ENCODE measurements at regions not wholly inside any gene's neighbourhood (a gene's known extent, or its start where the extent isn't known, plus 50 kb on each side); places are given as distances from the start of the nearest gene placed in this dataset.

- TF ChIP-seq GATA3 (IDR thresholded peaks at IDR 0.05; ENCODE audit: low read depth, low read length), result no peak
- TF ChIP-seq GATA2 (IDR thresholded peaks at IDR 0.05; ENCODE audit: low read depth, low read length), result no peak
Observed at GRCh38 chr5:124566875-124567450, 179.5 kb downstream of the ZNF608 start.

DNA sequence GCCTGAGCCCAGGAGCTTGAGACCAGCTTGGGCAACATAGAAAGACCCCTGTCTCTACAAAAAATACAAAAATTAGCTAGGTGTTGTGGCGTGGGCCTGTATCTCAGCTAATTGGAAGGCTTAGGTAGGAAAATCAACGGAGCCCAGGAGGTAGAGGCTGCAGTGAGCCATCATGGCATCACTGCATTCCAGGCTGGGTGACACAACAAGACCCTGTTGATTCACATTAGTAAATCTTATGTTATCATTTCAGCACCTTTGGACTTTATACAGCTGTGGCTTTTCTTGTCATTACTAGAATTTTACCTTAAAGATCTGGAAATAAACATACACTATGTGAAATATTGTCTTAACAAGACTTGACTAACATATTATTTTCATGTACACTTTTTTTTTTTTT lies 185.0 kb downstream of the ZNF608 start:
- TF ChIP-seq GATA2 (IDR thresholded peaks at IDR 0.05; ENCODE audit: low read depth, low read length), result no peak
- no peak for TF ChIP-seq GATA3 (IDR thresholded peaks at IDR 0.05; ENCODE audit: low read depth, low read length)

GRCh38 chr5:124560370-124560769 lies 186.1 kb downstream of the ZNF608 start:
- TF ChIP-seq GATA2 (IDR thresholded peaks at IDR 0.05; ENCODE audit: low read depth, low read length), result no peak
- TF ChIP-seq GATA3 (IDR thresholded peaks at IDR 0.05; ENCODE audit: low read depth, low read length), result no peak

GRCh38 chr5:124557761-124558160 lies 188.7 kb downstream of the ZNF608 start:
- TF ChIP-seq GATA3 (IDR thresholded peaks at IDR 0.05; ENCODE audit: low read depth, low read length) (no peak), GATA2 (IDR thresholded peaks at IDR 0.05; ENCODE audit: low read depth, low read length) (no peak)

DNA sequence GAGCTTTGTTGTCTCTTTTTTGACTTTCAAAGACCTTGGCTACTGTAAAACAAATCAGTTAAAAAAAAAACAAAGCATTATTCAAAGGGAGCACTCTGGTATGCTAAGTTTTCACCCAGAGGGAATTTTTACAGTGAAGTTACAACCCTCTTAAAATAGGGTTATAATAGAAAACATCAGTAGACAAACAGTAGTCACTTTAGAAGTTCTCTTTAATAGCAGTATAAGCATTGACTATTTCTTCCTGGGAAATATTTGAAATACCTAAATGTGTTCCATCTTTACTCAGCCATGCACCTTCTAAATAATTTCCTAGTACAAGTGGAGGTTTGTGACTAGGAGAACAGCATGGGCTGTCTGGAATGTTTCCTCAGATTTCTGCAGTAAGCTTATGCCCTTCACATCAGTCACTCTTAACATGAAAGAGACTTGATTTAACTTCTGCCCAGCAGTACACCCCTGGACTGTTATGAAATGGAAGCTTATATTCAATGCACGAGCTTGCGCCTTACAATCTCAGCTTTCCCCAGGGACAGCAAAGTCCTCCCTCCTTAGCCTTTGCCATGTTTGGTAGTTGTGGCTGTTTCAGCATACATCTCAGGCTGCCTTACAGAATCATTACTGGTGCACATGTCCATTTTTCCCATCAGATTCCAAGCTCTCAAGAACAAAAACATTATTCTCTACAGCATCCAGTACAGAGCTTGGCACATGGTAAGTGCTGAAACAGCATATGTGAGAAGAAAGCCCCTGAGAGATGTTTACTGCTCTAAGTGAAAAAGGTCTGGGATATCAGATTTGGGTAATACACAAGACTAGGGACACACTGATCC lies 191.5 kb downstream of the ZNF608 start:
- TF ChIP-seq GATA3 (IDR thresholded peaks at IDR 0.05; ENCODE audit: low read depth, low read length) (no peak), GATA2 (IDR thresholded peaks at IDR 0.05; ENCODE audit: low read depth, low read length) (no peak)

- TF ChIP-seq GATA2 (IDR thresholded peaks at IDR 0.05; ENCODE audit: low read depth, low read length), result no peak
- TF ChIP-seq GATA3 (IDR thresholded peaks at IDR 0.05; ENCODE audit: low read depth, low read length), result no peak
Observed at GRCh38 chr5:124553911-124554310, 192.5 kb downstream of the ZNF608 start.

- TF ChIP-seq GATA2 (IDR thresholded peaks at IDR 0.05; ENCODE audit: low read depth, low read length) (no peak), GATA3 (IDR thresholded peaks at IDR 0.05; ENCODE audit: low read depth, low read length) (no peak)
Observed at GRCh38 chr5:124552526-124552925, 193.9 kb downstream of the ZNF608 start.

DNA sequence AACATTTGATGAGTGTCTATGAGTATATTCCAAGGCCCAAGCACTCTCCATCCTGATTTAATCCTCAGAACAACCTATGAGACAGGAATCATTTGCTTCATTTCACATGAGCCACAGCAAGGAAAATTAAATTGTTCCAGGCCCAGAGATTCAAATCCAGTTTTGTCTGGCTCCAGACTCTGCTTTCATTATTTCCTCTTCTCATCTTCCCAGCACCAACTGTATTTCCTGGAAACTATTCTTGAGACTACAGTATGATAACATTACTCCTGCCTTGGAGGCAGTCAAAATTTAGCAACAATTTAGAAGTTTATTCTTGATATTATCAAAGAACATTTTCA lies 194.5 kb downstream of the ZNF608 start:
- no peak for TF ChIP-seq GATA2 (IDR thresholded peaks at IDR 0.05; ENCODE audit: low read depth, low read length)
- TF ChIP-seq GATA3 (IDR thresholded peaks at IDR 0.05; ENCODE audit: low read depth, low read length), result no peak

DNA sequence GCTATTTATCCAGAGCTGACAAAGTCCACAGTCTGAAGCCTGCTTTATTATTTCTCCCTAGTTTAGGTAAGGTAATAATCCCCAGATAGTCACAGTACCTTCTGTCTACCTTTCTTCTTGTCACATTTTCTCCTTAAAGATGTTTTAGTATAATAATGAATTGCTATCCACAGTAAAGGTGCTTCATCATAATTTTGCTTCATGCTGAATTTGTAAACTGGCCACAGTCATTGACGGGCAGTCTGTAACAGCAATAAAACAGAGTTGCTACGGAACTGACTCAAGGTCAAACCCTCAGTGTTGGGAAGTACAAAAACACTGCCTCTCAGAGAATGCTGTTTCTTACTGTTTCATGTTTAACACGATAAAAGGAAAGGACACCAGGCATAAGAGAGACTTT lies 195.7 kb downstream of the ZNF608 start:
- no peak for TF ChIP-seq GATA2 (IDR thresholded peaks at IDR 0.05; ENCODE audit: low read depth, low read length)
- no peak for TF ChIP-seq GATA3 (IDR thresholded peaks at IDR 0.05; ENCODE audit: low read depth, low read length)

DNA sequence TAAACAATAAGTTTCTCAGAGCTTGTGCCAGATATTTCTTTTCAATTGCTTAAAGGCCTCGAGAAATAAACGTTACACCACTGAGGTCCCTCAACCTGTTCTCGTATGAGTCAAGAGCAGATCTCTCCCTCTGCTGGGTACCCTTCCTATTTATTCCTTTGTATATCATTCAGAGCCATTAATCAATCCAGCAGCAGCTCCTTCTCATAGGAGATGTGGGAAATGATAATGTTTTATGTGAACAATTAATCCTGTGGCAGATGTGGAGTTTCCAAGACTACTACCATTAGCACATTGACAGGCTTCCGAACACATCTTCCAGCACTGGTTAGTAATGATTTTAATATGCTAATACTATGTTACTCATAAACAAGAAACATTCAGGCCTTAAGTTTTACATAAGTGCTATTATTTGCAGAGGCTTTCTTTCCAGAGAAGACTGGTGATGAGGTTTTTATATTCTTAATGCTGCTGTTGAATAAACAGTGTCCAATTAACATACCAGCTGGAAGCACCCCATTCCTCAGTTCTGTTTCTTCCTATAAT lies 196.5 kb downstream of the ZNF608 start:
- TF ChIP-seq GATA3 (IDR thresholded peaks at IDR 0.05; ENCODE audit: low read depth, low read length), result no peak
- no peak for TF ChIP-seq GATA2 (IDR thresholded peaks at IDR 0.05; ENCODE audit: low read depth, low read length)

- TF ChIP-seq GATA3 (IDR thresholded peaks at IDR 0.05; ENCODE audit: low read depth, low read length) (no peak), GATA2 (IDR thresholded peaks at IDR 0.05; ENCODE audit: low read depth, low read length) (no peak)
Observed at GRCh38 chr5:124546643-124547042, 199.8 kb downstream of the ZNF608 start.

DNA sequence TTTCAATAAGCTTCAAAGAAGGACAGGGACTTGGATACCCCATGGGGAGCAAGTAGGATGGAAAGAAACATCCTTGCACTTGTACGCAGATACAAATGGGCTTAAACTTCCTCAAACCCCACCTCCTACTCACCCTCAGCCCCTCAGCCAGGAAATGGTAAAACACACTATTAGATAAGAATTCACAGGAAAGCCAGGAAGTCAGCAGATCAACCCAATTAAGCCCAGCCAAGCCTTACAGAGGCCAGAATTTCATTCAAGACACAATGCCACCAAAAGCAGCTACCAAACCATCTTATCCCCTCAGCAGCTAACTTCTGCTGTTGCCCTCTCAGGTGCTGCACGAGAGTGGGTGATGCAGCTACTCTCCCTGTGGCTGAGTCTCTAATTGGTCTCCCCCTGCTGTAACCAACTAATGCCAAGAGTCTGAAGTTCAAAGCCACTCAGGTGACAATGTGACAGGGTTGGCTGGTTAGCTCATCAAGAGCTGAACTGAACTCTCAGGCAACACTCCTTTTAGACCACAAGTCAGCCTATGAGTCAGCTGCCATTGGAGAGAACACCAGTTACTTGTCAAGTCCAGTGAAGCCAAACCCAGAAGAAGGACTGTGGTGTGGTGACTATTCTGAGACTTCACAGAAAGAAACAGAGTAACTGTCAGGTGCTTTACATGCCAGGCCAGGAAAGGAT lies 201.9 kb downstream of the ZNF608 start:
- TF ChIP-seq GATA2 (IDR thresholded peaks at IDR 0.05; ENCODE audit: low read depth, low read length) (no peak), GATA3 (IDR thresholded peaks at IDR 0.05; ENCODE audit: low read depth, low read length) (no peak)

DNA sequence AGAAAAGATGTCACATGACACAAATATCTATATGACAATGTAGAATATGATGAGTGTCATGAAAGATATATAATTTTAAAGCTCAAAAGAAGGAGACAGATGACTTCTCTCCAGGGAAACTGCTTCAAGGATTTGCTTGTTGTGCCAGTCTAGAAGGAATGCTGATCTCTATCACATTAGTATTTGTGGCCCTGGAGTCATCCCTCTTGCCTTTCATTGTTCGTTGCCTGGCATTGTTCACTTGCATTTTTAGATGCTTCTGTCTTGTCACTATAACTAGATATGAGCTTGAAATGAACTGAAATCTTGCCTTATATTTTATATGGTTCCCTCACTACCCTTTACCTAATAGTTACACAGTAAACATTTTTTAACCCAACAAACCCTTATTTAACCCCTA lies 207.5 kb downstream of the ZNF608 start:
- TF ChIP-seq GATA3 (IDR thresholded peaks at IDR 0.05; ENCODE audit: low read depth, low read length) (no peak), GATA2 (IDR thresholded peaks at IDR 0.05; ENCODE audit: low read depth, low read length) (no peak)

GRCh38 chr5:124538191-124538590 lies 208.2 kb downstream of the ZNF608 start:
- no peak for TF ChIP-seq GATA2 (IDR thresholded peaks at IDR 0.05; ENCODE audit: low read depth, low read length)
- no peak for TF ChIP-seq GATA3 (IDR thresholded peaks at IDR 0.05; ENCODE audit: low read depth, low read length)

Measured in SH-SY5Y (cell line).